Naive B cell (primary cell): ENCODE measurements at regions not wholly inside any gene's neighbourhood (a gene's known extent, or its start where the extent isn't known, plus 50 kb on each side); places are given as distances from the start of the nearest gene placed in this dataset.

Source experiments
- ATAC-seq, 2 donors: fragments of 150-1000 bp; cut with Tn5 transposase; 2 replicates each; pipeline ENCODE4 v1.10.0; 2021; ENCODE audit warnings: low read depth in 2 of 2, mild to moderate bottlenecking in 2 of 2, moderate library complexity in 2 of 2
- DNase-seq: peaks from one replicate; pipeline ENCODE4 v3.0.0; 2022
- H3K27ac Mint-ChIP-seq, 6 donors: one replicate each; pipeline ENCODE4 v1.8.0; 2020 to 2022; ENCODE audit warnings: mild to moderate bottlenecking in 6 of 6, mixed read lengths in 6 of 6, moderate library complexity in 5 of 6, inconsistent platforms in 2 of 6
- H3K27me3 Mint-ChIP-seq, 3 donors: one replicate each; pipeline ENCODE4 v1.8.0; 2021 to 2022; ENCODE audit warnings: mixed read lengths in 3 of 3, mild to moderate bottlenecking in 1 of 3
- H3K36me3 Mint-ChIP-seq, 2 donors: one replicate each; pipeline ENCODE4 v1.8.0; 2020 to 2022; ENCODE audit warnings: mixed read lengths in 2 of 2, inconsistent platforms in 1 of 2, mild to moderate bottlenecking in 1 of 2
- H3K4me1 Mint-ChIP-seq, 3 donors: one replicate each; pipeline ENCODE4 v1.8.0; 2020 to 2022; ENCODE audit warnings: mixed read lengths in 3 of 3, inconsistent platforms in 1 of 3, mild to moderate bottlenecking in 1 of 3, moderate library complexity in 1 of 3
- H3K4me3 Mint-ChIP-seq, 8 donors: one replicate each; pipeline ENCODE4 v1.8.0; 2020 to 2022; ENCODE audit warnings: mild to moderate bottlenecking in 8 of 8, mixed read lengths in 8 of 8, moderate library complexity in 8 of 8, inconsistent platforms in 2 of 8
- H3K9me3 Mint-ChIP-seq, 7 donors: one replicate each; pipeline ENCODE4 v1.8.0; 2020 to 2022; ENCODE audit warnings: mixed read lengths in 7 of 7, mild to moderate bottlenecking in 5 of 7, inconsistent platforms in 2 of 7, moderate library complexity in 1 of 7

DNA sequence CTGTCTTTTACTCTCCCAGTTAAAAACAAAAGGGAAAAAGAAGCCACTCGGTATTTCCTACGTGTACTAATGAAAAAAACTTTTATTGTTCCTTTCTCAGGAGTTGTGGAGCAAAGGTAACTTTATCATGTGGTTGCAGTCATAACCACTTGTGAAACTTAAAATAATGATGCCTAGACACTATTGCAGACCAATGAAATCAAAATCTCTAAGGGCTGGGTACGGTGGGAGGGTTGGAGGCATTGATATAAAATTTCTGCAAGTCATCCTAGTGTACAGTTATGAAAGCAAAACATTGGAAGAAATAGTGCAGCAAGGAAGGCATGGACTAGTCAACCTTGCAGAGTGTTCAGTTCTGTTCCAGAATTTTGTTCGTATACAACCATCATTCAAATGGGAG is 808.8 kb downstream of the TUSC7 start:
- no peak for ATAC-seq
- H3K27ac Mint-ChIP-seq = no peak overlapping the region

GRCh38 chr3:117519776-117520175 is 810.2 kb downstream of the TUSC7 start:
- H3K9me3 Mint-ChIP-seq = no peaks in the 10 kb centered on the region
- ATAC-seq (no peak), DNase-seq (no peak)
- H3K27me3 Mint-ChIP-seq = peaks cover 0 to 6% (median 0%) of the 10 kb centered on the region in 3 donors
- no peak overlapping the region for H3K27ac Mint-ChIP-seq
- H3K4me1 Mint-ChIP-seq = no peaks in the 10 kb centered on the region
- H3K36me3 Mint-ChIP-seq = no peaks in the 10 kb centered on the region
- no peak overlapping the region for H3K4me3 Mint-ChIP-seq

More for the DNA sequence above, 808.8 kb downstream of the TUSC7 start:
- Mint-ChIP-seq H3K4me3 (no peak overlapping the region), H3K9me3 (no peaks in the 10 kb centered on the region), H3K4me1 (no peaks in the 10 kb centered on the region), H3K27me3 (peaks cover 0 to 6% (median 0%) of the 10 kb centered on the region in 3 donors), H3K36me3 (no peaks in the 10 kb centered on the region)
- DNase-seq = no peak

DNA sequence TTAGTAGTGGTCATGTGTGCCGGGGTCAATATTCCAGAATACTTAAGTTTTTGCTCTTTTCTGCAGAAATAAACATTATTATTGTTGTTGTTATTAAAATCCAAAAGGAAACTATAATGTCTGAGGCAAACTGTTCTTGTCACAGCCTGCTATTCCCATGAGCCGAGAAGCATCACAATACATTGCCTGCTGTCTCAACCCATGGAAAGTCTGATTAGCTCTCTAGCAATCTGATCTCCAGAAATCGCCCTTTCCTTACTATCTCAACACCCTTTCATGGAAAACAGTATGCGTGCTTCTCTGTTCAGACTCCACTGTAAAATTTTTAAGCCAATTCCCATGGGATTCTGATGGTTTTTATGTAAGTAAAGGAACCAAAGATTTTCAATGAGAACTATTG is 811.0 kb downstream of the TUSC7 start:
- peaks cover 0 to 6% (median 0%) of the 10 kb centered on the region in 3 donors for H3K27me3 Mint-ChIP-seq
- H3K36me3 Mint-ChIP-seq = no peaks in the 10 kb centered on the region
- H3K9me3 Mint-ChIP-seq = no peaks in the 10 kb centered on the region
- no peak overlapping the region for H3K27ac Mint-ChIP-seq
- ATAC-seq (no peak), DNase-seq (no peak)
- H3K4me1 Mint-ChIP-seq = no peaks in the 10 kb centered on the region
- no peak overlapping the region for H3K4me3 Mint-ChIP-seq

DNA sequence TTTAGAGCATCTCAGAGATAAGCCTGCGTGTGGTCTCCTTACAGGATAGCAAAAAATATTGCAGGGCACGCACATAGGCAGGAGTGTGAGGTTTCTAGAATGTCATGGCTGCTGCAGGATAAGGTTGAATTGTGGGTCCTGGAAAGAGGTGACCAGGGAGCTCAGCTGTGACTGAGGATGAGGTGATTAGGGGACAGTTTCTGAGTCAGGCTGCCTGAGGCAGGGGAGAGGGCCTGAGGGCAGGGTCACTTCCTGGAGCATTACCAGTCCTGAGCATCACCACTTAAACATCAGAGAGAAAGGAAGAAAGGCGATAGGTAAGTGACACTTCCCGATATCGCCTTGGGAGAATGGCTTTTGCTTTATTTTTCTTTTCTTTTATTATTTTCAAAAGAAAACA is 813.8 kb downstream of the TUSC7 start:
- Mint-ChIP-seq H3K4me1 (no peaks in the 10 kb centered on the region), H3K4me3 (no peak overlapping the region), H3K27ac (no peak overlapping the region), H3K9me3 (peaks cover 0 to 4% (median 2%) of the 10 kb centered on the region in 7 donors), H3K36me3 (no peaks in the 10 kb centered on the region), H3K27me3 (no peaks in the 10 kb centered on the region)
- ATAC-seq (no peak), DNase-seq (no peak)

GRCh38 chr3:117524890-117525289 is 815.3 kb downstream of the TUSC7 start:
- Mint-ChIP-seq H3K9me3 (peaks cover 0 to 5% (median 2%) of the 10 kb centered on the region in 7 donors), H3K36me3 (no peaks in the 10 kb centered on the region), H3K4me3 (no peak overlapping the region), H3K27ac (peak overlapping the region in 1 of 6 donors; percentile 14), H3K4me1 (no peaks in the 10 kb centered on the region), H3K27me3 (no peaks in the 10 kb centered on the region)
- DNase-seq (no peak), ATAC-seq (no peak)

DNA sequence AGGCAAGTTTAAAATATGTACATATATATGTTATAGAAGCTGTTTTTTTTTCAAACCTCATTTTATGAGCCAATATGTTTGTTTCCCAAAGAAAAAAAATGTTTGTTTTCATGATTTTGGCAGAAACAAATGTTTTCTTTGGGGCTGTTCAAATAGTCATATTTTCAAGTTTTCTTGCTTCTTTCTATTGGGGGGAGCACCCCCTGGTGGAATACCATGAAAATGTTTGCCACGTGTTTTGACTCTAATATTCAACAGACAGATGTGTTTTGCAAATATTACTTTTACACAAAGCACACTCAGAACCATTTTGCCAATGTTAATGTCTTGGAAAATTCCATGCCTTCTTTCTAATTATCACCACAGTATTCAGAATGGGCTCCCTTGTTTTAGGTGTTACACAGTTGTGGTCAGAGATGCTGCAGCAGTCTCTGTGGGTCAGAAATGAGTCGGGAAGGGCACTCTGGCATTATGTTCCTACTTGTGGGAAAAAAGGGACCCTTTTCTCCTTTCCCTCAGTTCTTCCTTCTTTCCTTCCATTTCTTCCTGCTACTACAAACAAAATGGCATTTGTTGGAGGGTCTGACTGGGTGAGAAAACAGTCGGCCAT is 817.0 kb downstream of the TUSC7 start:
- no peak overlapping the region for H3K27ac Mint-ChIP-seq
- ATAC-seq = no peak
- no peaks in the 10 kb centered on the region for H3K36me3 Mint-ChIP-seq
- no peaks in the 10 kb centered on the region for H3K27me3 Mint-ChIP-seq
- no peak overlapping the region for H3K4me3 Mint-ChIP-seq
- H3K4me1 Mint-ChIP-seq = no peaks in the 10 kb centered on the region
- H3K9me3 Mint-ChIP-seq = peaks cover 0 to 5% (median 2%) of the 10 kb centered on the region in 7 donors
- peak; percentile 3 for DNase-seq

- H3K27me3 Mint-ChIP-seq = no peaks in the 10 kb centered on the region
Measured at GRCh38 chr3:117527346-117527745, 817.8 kb downstream of the TUSC7 start.

DNA sequence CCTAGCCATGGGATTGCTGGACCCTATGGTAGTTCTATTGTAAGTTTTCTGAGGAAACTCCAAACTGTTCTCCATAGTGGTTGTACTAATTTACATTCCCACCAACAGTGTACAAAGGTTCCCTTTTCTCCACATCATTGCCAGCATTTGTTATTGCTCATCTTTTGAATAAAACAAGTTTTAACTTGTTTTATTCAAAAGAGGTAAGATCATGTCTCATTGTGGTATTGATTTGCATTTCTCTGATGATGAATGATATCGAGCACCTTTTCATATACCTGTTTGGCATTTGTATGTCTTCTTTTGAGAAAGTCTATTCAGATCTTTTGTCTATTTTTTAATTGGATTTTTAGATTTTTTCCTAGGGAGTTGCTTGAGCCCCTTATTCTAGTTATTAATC is 819.1 kb downstream of the TUSC7 start:
- Mint-ChIP-seq H3K36me3 (no peaks in the 10 kb centered on the region), H3K27ac (no peak overlapping the region), H3K4me3 (no peak overlapping the region), H3K27me3 (no peaks in the 10 kb centered on the region), H3K9me3 (peaks cover 0 to 5% (median 2%) of the 10 kb centered on the region in 7 donors), H3K4me1 (no peaks in the 10 kb centered on the region)
- ATAC-seq = no peak
- no peak for DNase-seq

More at GRCh38 chr3:117527346-117527745, 817.8 kb downstream of the TUSC7 start:
- no peak overlapping the region for H3K27ac Mint-ChIP-seq
- H3K36me3 Mint-ChIP-seq = no peaks in the 10 kb centered on the region
- no peaks in the 10 kb centered on the region for H3K4me1 Mint-ChIP-seq
- no peak overlapping the region for H3K4me3 Mint-ChIP-seq
- ATAC-seq = no peak
- DNase-seq = no peak
- peaks cover 0 to 5% (median 2%) of the 10 kb centered on the region in 7 donors for H3K9me3 Mint-ChIP-seq

DNA sequence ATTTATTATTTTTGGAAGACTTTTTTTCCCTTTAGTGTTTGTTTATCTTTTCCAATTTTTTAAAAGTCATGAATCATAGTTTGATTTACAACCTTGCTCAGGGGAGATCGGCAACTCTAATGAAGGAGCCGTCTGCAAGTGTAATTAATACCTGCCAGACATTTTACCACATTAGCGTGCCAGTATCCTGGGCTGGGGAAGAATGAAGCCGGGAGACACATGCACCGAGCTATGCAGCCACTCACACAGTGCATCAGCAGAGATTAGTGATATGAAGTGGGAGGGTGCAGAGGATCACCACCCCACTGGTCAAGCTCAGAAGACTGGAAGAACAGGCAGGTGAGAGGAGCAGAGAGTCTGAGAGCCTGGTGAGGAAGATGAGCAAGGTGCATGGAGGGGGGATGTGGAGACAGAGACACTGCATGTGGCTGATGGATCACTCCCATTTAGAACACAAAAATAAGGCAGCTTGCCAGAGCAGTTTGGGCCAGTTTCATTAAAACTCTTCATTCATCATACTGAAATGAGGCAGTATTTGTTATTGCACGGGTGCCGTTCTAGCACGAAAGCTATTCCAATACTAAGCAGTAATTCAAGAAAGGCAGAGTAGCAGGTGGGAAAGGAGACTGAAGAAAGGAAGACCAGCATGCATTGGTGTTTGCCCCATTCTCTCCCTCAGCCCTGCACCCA is 821.6 kb downstream of the TUSC7 start:
- Mint-ChIP-seq H3K9me3 (peaks cover 0 to 7% (median 2%) of the 10 kb centered on the region in 7 donors), H3K4me3 (no peak overlapping the region), H3K27me3 (no peaks in the 10 kb centered on the region), H3K4me1 (no peaks in the 10 kb centered on the region), H3K36me3 (no peaks in the 10 kb centered on the region), H3K27ac (no peak overlapping the region)
- no peak for ATAC-seq
- no peak for DNase-seq

DNA sequence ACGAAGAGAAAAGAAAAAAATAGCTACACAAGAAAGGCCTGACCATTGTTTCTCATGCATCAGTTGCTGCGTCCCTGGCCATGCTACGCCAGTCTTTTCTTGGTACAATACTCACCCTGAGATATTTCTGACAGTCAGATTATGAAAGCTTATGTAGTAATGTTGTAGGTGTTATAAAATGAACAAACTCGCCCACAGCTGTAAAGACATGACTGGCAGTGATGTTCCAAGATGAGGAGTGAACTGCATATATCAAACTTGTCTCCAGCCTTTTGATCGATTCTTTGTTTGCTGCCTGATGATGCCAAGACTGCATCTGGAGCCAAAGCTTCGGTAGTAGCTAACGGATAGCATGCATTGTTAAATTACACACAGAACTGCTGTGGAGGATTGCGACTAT is 822.7 kb downstream of the TUSC7 start:
- H3K36me3 Mint-ChIP-seq = no peaks in the 10 kb centered on the region

DNA sequence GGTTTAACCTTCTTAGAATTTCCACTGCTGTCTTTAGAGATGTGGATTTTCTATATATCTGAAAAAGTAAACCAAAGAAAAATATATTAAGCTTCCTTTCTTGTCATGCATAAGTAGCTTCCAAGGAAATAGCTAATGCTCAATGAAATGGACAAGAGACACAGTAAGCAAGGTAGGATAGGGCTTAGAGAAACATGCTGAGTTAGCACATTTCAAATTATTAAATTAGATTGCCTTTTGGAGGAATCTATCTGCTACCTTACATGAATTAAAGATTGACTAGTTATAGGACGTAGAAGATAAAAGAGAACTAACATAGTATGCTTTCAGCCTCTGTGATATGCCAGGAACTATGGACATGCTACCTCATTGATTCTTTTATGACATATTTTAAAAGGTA is 824.6 kb downstream of the TUSC7 start:
- no peak overlapping the region for H3K27ac Mint-ChIP-seq
- no peaks in the 10 kb centered on the region for H3K27me3 Mint-ChIP-seq
- H3K36me3 Mint-ChIP-seq = no peaks in the 10 kb centered on the region
- no peak overlapping the region for H3K4me3 Mint-ChIP-seq
- peaks cover 0 to 10% (median 2%) of the 10 kb centered on the region in 7 donors for H3K9me3 Mint-ChIP-seq
- ATAC-seq = no peak
- no peaks in the 10 kb centered on the region for H3K4me1 Mint-ChIP-seq
- DNase-seq = no peak

More for the DNA sequence above, 822.7 kb downstream of the TUSC7 start:
- Mint-ChIP-seq H3K27me3 (no peaks in the 10 kb centered on the region), H3K4me3 (no peak overlapping the region), H3K9me3 (peaks cover 0 to 16% (median 4%) of the 10 kb centered on the region in 7 donors), H3K4me1 (no peaks in the 10 kb centered on the region), H3K27ac (no peak overlapping the region)
- no peak for DNase-seq
- no peak for ATAC-seq

- Mint-ChIP-seq H3K27ac (no peak overlapping the region), H3K36me3 (no peaks in the 10 kb centered on the region), H3K4me1 (no peaks in the 10 kb centered on the region), H3K9me3 (peaks cover 0 to 10% (median 2%) of the 10 kb centered on the region in 7 donors), H3K4me3 (no peak overlapping the region), H3K27me3 (no peaks in the 10 kb centered on the region)
- DNase-seq (no peak), ATAC-seq (no peak)
Measured at GRCh38 chr3:117536006-117536405, 826.4 kb downstream of the TUSC7 start.

- no peak overlapping the region for H3K27ac Mint-ChIP-seq
- H3K4me3 Mint-ChIP-seq = no peak overlapping the region
- H3K27me3 Mint-ChIP-seq = no peaks in the 10 kb centered on the region
- no peak for DNase-seq
- H3K4me1 Mint-ChIP-seq = no peaks in the 10 kb centered on the region
- H3K9me3 Mint-ChIP-seq = peaks cover 0 to 10% (median 2%) of the 10 kb centered on the region in 7 donors
- ATAC-seq = no peak
- H3K36me3 Mint-ChIP-seq = no peaks in the 10 kb centered on the region
Measured at GRCh38 chr3:117537949-117538348, 828.4 kb downstream of the TUSC7 start.

DNA sequence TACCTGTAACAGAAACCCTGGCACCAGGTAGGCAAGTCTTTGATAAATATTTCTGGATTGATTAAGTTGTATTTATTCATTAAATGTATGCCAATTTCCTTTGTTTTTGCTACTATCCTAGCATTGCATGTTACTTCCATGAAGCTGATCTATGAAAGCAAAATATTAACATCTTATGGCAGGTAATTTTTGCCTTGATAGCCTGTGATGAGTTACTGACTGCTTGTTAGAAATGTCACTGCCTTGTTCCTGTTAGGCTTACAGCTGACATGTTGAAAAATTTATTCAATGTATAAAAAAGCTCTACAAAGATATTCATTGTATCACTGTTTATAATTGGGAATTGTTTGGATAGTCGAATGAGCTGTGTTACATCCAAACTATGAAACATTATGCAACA is 830.1 kb downstream of the TUSC7 start:
- Mint-ChIP-seq H3K4me3 (no peak overlapping the region), H3K27ac (no peak overlapping the region), H3K36me3 (no peaks in the 10 kb centered on the region), H3K4me1 (no peaks in the 10 kb centered on the region), H3K9me3 (peaks cover 0 to 10% (median 2%) of the 10 kb centered on the region in 7 donors), H3K27me3 (no peaks in the 10 kb centered on the region)
- no peak for DNase-seq
- ATAC-seq = no peak
